Stimulated activated CD8-positive, alpha-beta memory T cell treated with anti-CD3 and anti-CD28 coated beads, Interleukin-7, amount 100 ng/mL, for 48 hours (primary cell): ENCODE measurements at regions not wholly inside any gene's neighbourhood (a gene's known extent, or its start where the extent isn't known, plus 50 kb on each side); places are given as distances from the start of the nearest gene placed in this dataset.

Experiments used
- DNase-seq, 2 donors: peaks; one replicate each; pipeline ENCODE4 v3.0.0-alpha.2; 2020; ENCODE audit warnings: low read depth in 1 of 2; ENCODE audit errors: extremely low read depth in 1 of 2

DNA sequence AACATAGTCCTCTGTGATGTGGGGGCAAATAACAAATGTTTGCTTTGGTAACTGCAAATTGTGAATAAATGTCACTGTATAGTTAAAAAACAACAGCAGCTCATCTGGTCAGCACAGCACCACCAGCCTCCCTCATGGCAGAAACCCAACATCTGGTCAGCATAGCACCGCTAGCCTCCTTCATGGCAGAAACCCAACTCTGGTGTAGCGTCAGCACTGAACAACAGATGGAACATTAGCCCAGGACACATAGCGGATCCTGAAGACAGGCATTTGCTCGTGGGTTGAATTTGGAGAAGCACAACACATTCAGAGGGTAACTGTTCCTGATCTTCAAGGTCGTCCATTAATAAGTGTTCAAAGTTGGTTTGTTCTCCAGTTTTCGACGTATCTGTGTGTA is 265.9 kb downstream of the DLL1 start:
- no peak for DNase-seq

DNA sequence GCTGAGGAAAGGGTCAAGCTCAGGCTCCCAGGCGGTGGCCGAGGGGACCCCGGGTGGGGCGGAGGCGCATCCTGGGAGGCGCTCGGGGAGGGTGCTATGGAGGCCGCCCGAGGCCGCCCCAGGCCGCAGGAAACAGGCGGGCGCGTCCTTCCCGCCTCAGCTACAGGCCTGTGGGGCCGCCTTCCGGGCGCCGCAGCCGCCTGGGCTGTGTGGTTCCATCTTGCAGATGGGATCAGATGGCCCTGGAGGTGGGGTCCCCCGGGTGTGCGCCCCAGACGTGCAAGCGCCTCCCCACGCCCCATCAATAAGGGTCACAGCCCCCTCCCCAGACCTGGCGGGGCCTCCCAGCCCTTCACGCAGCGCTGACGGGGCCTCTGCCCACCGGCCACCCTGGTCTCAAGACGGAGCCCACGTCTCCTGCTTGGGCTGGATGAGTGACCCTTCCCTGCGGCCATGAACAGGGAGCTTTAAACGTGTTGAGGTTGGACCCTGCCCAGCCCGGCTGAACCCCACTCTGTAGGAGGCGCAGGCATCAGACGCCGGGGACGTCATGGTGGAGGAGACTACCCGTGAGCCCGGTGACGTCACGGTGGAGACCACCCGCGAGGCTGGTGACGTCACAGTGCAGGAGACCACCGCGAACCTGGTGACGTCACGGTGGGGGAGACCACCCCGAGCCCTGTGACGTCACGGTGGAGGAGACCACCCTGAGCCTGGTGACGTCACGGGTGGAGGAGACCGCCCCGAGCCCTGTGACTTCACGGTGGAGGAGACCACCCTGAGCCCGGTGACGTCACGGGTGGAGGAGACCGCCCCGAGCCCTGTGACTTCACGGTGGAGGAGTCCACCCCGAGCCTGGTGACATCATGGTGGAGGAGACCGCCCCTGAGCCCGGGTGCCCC is 267.0 kb downstream of the DLL1 start:
- DNase-seq, result no peak

DNA sequence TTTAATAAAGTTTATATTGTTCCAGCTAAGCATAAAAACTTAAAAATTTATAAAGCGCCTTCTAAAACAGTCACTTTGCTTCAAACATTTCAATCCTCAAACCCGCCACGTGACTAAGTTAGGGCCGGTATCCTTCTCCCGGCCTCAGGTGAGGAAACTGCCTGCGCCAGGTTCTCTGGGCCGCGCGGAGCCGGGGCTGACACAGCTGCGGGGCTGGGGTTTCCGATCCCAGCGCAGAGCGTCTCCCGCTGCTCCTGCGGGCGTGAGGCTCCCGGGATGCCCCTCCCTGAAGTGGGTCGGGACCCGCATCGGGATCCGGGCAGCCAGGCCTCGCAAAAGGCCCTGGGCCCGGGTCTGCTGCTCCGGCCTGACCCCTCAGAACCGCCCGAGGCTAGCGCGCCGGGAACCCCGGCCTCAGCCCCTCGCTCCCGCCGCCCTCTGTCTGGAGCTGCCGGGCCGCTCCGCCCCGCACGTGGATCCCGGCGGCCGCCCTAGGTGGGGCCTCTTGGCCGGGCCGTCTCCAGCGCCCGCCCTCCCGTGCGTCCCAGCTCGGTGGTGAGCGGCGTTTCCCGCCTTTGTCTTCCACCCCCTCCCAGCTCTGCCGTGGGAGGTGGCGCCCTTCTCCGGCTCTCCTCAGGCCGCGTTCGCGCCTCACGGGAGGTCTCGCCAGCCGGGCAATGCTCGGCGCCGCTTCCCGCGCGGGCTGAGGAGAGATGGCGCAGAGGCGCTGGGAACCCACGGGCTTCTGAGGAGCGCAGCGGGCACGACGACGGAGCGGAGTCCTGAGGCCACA is 267.9 kb downstream of the DLL1 start:
- DNase-seq, result no peak

DNA sequence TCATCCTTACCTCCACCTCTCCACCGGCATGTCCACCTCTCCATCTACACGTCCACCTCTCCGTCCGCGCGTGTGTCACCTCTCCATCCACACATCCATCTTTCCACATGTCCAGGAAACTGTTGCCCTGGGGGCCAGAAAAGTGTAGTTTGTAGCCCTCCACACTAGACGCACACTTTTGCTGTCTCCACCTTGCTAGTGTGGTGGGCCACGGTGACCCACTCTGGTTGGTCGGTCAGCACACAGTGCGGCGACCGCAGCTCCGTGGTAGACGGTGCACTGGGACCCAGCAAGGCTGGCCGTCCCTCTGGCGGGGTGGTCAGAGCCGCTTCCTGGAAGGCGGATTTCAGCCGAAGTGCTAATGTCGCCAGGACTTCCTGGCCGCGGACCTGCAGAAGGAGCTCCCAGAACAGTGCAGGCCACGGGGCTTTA is 268.6 kb downstream of the DLL1 start:
- DNase-seq, result no peak

DNA sequence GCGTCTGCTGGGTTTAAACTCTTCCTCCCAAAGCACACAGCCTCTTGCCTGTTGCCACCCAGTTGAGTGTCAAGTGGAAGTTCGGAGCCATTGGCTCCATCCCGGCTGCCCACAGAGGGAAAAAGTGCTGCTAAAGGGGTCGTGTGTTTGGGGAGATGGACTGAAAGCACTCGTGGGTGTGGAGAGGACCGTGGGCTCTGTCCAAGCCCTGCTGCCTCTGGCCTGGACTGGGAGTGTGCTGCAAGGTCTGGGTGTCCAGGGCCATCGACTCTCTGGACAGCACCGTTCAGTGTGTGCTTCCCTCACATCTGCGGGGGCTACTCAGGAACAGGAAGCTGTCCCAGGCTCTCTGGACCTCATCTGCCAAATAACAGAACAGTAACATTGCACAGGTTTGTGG is 269.3 kb downstream of the DLL1 start:
- DNase-seq, result no peak

DNA sequence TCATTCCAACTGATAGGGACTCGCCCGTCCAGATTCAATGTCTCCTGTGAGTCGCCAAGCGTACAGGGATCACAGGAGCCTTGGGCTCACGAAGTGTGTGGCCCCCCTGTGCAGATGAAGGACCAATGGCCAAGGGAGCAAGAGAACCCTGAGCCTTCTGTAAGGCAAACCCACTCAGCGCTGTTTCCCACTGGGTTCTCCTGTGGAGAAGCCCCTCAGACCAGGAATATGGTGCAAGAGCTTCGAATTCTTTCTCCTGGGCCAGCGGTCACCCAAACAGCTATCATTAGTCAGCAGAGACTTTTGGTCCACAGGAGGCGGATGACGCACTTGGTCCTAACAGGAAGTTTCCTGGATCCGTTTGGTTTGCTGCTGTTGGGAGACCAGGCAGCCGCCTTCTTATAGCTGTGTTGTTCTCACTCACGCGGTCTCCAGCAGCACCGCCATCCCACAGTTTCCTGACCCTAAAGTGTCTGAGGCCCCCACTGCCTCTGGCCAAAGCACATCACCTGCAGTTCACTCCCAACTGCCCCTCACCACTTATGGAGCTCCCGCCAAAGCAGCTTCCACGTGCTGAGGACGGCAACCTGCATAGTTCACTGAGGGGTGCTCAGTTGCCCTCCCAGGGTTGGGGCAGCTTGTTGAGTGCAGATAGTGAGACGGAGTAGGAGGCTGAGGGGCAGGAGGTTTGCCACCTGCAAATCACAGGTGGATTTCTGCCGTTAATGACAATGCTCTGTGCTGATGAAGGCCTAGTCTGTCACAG is 268.6 kb downstream of the ERMARD start:
- DNase-seq, result no peak

DNA sequence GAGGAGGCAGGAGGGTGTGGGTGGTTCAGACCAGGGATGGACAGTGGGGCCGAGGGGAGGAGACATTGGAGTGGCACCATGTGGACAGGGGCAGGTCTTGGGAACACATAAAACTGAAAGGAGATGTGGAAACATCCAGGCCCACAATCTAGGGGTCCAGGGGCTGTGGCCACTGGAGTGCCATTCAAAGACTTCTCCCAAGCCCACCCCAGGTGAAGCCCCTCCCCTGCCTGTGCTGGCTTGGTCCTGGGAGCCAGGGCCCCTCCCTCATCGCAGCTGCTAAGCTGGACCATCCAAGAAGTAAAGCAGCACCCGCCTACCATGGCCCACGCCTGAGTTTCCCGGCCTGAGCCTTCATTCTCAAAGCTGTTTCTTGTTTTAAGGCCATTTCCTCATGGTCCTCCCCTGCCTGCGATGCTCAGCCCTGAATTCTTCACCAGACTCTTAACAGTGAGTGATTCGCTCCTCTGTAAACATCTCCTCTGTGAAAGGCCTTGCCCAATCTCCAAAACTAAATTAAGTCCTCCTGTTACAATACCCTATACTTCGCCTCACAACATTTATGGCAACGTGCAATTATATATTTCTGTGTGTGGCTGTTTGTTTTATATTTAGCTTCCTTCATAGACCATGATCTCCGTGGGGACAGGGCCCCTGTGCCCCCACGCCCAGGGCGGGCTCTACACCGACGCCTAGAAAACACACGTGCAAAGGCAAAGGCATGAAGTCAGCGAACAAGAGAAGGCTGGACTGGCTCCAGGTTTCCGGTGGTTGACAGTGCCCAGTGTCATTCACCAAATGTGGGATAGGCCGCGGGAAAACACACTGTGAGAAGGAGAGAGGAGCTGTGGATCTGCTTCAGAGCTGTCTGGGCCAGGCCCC is 267.8 kb downstream of the ERMARD start:
- no peak for DNase-seq

DNA sequence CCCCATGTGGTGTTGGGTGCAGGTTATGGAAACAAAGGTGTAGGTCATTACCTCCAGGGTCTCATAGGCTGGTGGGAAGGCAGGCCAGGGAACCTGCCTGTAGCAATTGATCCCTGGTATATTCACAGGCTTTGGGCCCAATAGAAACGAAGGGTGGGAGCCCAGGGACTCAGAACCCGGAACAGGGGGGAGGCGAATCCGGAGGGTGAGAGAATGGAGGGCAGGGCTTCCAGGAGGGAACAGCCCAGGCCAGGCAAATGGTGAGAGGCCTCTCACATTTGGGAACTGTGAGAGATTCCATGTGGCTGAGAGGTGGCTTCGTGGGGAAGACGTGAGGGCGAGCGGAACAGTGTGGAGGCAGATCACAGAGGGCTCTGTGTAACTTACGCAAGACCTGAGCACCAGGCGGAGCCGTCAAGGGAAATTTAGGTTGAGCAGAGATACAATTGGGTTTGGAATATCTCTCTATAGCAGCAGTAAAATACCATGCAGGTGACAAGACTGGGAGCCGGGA is 267.1 kb downstream of the ERMARD start:
- no peak for DNase-seq

DNA sequence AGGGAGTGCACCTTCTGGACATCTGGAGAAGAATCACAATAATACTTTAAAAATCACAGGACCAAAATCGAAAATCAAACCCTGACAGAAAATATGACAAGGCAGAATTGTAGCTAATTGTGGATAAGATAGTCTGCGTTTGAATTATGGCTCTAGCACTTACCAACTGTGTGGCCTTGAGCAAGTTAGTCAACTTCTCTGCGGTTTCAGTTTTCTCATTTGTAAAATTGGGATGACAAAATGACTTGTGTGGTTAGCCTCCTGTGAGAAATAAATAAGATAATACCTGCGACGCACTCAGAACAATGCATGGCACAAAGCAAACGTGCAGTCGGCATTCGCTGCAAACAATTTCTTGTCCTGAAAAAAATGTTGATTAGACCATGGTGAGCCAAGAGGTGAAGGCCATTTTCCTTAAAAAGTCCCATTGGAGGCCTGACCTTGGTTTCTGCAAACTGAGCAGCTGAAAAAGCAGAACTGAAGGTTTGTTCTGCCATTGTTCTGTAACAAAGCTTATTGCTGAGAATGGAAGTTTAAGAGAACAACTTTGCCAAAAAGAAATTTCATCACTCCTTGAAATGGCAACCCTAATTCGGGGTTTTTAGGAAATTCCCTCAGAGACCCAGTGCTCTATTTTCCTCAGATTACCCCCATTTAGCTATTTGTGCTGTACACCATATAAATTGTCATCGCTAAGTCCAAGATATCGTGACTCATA is 266.3 kb downstream of the ERMARD start:
- DNase-seq, result no peak

DNA sequence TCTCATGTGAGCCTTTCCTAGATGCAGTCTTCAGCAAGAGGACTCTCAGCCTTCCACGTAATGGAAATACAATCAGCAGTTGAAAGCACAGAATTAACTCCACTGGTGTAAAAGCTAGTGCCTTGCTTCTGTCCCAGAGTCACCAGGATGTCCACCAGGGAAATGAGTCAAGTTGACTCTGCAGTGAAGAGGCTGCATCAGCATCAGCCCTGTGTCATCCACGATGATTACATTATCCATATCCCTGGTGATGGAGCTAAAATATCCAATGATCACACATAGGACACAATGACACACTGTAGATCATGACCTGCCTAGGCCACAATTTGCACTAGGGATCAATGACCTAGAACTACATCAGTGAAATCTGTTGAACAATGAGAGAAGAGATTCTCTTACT is 262.4 kb downstream of the ERMARD start:
- no peak for DNase-seq

DNA sequence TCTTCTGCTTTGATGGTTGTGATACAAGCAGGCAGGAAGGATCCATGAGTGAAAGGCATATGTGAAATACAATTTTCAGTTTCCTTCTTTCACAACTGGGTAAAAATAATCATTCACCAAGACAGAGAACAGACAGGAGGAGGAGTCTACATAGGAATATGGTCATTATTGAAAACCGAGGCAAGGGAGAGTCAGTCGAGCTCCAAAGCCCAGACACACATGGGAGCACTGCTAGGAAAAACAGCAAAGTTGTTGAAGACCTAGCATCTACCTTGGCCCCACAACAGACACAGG is 260.6 kb downstream of the ERMARD start:
- no peak for DNase-seq

DNA sequence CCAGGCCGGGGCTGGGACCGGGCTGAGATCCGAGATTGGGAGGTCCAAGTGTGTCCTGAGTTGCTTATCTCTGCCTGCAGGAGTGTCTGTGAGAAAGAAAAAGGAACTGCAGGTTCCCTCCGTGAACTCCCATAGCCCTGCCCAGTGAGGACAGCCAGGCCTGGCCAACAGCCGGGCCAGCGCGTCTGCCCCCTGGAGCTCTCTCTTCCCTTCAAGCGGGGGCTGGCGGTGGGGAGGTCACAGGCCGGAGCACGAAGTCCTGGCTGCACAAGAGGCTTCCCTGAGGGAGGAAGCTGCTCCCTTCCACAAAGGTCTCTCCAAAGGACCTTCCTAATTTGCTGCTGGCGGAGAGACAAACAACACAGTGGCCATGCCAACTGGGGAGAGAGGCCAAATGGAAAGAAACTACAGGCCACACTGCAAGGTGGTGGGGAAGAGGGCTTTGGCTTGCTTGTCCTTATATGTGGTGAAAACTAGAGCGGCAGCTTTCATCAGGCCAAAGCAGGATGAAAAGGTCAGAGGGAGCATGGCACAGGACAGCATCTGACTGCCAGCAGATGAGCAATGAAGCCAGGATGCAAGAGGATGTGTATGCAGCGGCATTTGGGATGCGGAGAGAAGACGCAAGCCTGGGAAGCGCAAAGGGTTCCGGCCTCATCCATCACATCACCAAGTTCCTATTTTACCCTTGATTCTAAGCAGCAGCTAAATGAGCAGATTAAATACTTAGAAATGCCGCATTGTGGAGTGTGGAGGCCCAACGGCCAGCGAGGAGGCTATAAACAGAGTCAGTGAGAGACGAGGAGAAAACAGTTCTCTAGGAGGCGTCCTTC is 260.0 kb downstream of the ERMARD start:
- no peak for DNase-seq

DNA sequence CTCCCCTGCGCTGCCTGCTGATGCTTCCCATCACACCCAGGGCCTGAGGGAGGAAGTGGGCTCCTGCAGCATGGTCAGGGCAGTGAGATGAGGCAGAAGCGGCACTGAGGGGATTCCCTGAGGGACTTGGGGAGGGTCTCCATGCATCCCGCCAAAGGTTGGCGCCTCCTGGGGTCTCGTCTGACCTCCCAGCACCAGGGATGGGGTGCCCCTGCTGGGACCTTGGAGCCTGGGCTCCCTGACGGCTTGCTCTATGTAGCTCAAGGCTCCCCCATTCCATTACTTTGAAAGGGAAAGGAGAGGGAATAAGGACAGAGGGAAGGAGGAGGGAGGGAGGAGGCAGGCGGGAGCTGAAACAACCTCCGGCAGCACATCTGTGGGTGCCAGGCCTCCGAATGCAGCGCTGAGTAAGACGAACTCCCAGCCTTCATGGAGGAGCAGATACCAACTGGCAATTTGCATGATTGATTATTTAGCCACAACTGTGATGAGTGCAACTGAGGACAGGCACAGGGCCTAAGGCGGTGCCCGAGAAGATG is 259.3 kb downstream of the ERMARD start:
- no peak for DNase-seq

DNA sequence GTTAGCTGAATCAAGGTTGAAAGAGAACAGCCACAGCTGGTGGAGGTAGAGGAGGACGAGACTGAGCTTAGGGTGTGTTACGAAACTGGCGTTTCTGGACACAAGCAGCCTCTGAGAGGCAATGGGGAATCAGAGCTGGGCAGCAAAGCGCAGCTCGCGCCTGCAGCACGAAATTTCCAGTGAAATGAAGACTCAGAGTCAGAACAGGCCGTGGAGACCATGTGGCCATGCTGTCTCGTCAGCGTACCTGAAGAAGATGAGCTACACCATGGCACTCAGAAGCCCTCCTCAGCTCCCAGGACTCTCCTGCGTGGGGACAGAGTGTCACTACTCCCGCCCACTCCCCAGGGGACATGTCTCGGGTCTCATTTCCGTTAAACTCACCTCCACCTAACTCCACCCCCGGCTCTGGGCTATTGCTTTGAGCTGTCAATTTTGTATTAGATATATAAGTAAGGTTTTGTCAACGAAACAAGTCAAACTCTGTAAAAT is 256.9 kb downstream of the ERMARD start:
- DNase-seq, result no peak

DNA sequence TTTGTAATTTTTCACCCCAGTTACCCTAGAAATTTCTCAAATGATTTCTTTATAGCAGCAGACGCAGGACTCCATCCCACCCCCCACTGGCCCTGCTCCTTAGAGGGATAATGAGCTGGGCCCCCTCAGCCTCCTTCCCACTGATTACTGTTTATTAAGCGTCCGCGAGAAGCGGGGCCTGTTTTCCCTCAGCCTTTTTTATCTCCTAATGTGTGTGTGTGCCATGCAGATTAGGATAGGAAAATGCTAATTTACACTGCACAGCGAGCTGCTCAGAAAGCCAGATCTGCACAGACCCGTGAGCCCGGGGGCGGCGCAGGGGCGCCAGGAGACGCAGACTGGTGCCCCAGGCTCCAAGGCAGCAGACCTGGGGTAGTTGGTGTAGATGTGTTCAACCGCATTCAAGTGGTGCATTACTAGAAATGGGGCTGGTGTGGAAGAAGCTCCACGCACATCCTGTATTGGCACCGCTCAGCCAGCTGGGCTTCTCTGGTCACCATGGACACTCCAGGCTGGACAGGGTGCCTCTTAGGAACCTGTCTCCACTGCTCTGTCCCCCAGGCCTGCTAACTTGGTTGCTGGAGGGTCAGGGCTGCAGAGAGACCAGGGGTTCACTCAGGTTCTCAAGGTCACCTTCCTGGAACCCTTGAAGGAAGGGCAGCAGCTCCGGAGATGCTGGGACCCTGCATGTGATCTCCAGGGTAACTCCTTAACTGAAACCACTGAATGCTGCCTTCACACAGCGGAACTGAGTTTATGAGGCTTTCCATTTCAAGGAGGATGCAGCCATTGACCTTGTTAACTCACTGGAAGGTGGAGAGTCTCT is 256.3 kb downstream of the ERMARD start:
- no peak for DNase-seq

DNA sequence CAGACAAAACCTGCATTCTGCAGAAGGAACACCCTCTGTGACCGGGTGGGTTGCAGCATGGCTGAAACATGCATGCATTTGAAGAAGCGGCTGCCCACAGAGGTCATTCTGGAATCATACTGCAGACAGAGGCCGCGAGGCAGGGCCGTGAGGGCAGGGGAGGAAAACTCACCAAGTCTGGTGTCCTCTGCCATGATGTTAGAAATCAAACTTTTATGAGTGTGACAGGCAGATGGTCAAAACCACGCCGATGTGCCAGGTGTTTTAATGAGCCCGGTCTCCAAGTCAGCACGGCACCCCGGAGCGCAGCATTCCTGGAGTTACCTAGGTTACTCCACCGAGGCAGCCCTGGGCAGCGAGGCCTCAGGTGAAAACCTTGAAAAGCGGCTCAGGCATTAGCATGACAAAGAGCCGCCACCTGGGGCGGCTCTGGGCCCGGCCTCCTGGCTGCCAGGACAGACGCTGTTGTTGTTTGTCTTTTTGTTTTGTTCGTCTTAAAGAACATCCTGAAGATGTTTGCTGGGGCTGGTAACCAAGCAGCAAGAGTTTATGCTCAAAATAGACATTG is 255.6 kb downstream of the ERMARD start:
- DNase-seq, result no peak
